PC-9 (cell line): ENCODE measurements at regions not wholly inside any gene's neighbourhood (a gene's known extent, or its start where the extent isn't known, plus 50 kb on each side); places are given as distances from the start of the nearest gene placed in this dataset.

Experiments
- BruUV-seq: library from RNA; stranded (reverse); fragments of 400-500 nt; replicated peaks from 2 replicates; lab custom pipeline; 2021; lab: Mats Ljungman, UMichigan
- CTCF ChIA-PET: fragments of 300-600 bp; sonication (Branson Sonifier 250); formaldehyde crosslinking; loops from one replicate; lab custom pipeline; 2022; ENCODE audit warnings: antibody characterized with exemption; lab: Charles Lee
- POLR2A ChIA-PET: fragments of 300-600 bp; sonication (Branson Sonifier 250); formaldehyde crosslinking; loops from one replicate; lab custom pipeline; 2022; ENCODE audit warnings: antibody characterized with exemption; ENCODE audit not compliant: unreplicated experiment; lab: Charles Lee
- DNase-seq, 2 experiments: peaks; one replicate each; pipeline versions ENCODE4 v3.0.0 to v3.0.0-alpha.2; 2015 to 2022; ENCODE audit warnings: mixed read lengths in 1 of 2
- H2AFZ ChIP-seq: fragments of 200-600 bp; sonication (generic); 2 replicates; pipeline ENCODE4 v1.8.1; 2017; ENCODE audit warnings: antibody characterized with exemption
- H3F3A ChIP-seq: fragments of 200-600 bp; sonication (generic); 2 replicates; pipeline ENCODE4 v1.8.1; 2017; ENCODE audit warnings: antibody characterized with exemption, mild to moderate bottlenecking, low read depth; ENCODE audit not compliant: insufficient read depth
- H3K27ac ChIP-seq: fragments of 200-600 bp; sonication (generic); 2 replicates; pipeline ENCODE4 v1.6.1; 2016; ENCODE audit warnings: mixed run types
- H3K27me3 ChIP-seq: fragments of 200-600 bp; sonication (generic); 2 replicates; pipeline ENCODE4 v1.6.1; 2016; ENCODE audit warnings: low read depth, mixed run types; ENCODE audit not compliant: insufficient read depth
- H3K36me3 ChIP-seq: fragments of 200-600 bp; sonication (generic); 2 replicates; pipeline ENCODE4 v1.6.1; 2016; ENCODE audit warnings: low read depth, mixed run types
- H3K4me1 ChIP-seq: fragments of 200-600 bp; sonication (generic); replicated peaks from 2 replicates; pipeline ENCODE4 v1.6.1; 2016; ENCODE audit warnings: mixed run types; ENCODE audit not compliant: insufficient read depth
- H3K4me2 ChIP-seq: fragments of 200-600 bp; sonication (generic); 2 replicates; pipeline ENCODE4 v1.6.1; 2017; ENCODE audit warnings: mixed run types
- H3K4me3 ChIP-seq: fragments of 200-600 bp; sonication (generic); 2 replicates; pipeline ENCODE4 v1.6.1; 2016; ENCODE audit warnings: mixed run types
- H3K79me2 ChIP-seq: fragments of 200-600 bp; sonication (generic); 2 replicates; pipeline ENCODE4 v1.6.1; 2017; ENCODE audit warnings: low read depth, mixed run types
- H3K9me2 ChIP-seq: fragments of 200-600 bp; sonication (generic); 2 replicates; pipeline ENCODE4 v1.8.1; 2017; ENCODE audit warnings: mild to moderate bottlenecking; ENCODE audit not compliant: insufficient read depth
- H3K9me3 ChIP-seq: fragments of 200-600 bp; sonication (generic); 2 replicates; pipeline ENCODE4 v1.8.1; 2016; ENCODE audit warnings: low read depth; ENCODE audit not compliant: insufficient read depth
- H4K20me1 ChIP-seq: fragments of 200-600 bp; sonication (generic); 2 replicates; pipeline ENCODE4 v1.8.1; 2017; ENCODE audit not compliant: insufficient read depth
- EZH2 ChIP-seq: fragments of 200-600 bp; sonication (generic); IDR thresholded peaks from 2 replicates; pipeline ENCODE4 v1.8.0; 2017; ENCODE audit warnings: antibody characterized with exemption, low read depth
- intact Hi-C: fragments of 100-400 bp; cut with micrococcal nuclease; formaldehyde crosslinking; loops from one replicate; pipeline ENCODE4 v1.10.0; 2022; ENCODE audit not compliant: unreplicated experiment
- TF ChIP-seq, protein P1 (sequence below): fragments of 200-600 bp; sonication (generic); conservative IDR thresholded peaks from 2 replicates; pipeline ENCODE4 v1.6.1; 2017; ENCODE audit warnings: mixed run types, antibody characterized with exemption, mild to moderate bottlenecking, moderate library complexity

DNA sequence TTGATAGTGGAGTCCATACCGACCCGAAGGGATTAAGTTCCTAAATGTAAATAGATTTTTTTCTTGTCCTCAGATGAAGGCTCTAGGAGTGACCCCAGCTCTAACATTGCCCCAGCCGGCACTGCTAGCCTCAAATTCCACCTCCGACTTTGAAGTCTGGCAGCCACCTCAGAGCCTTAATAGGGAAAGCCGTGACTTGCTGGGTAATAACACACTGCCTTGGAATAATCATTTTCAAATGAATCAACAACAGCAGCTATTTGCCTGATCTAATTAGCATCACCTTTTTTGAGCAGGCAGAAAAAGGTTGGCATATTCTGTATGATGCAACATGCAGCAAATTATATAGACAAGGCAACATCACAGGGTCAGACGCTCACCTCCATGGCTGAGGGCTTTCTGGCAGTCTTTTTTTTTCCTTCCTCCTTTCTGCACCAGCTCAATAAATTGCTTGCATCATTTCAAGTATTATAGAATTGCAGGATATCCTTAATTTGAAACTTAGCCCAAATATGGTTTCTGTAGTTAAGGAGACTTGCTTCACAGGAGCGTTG, 276.5 kb upstream of the ATP5MC3 start:
- no peak overlapping the region for H3K27ac ChIP-seq
- peaks cover 21% of the 10 kb centered on the region; the same call in 1 of the 2 replicates for H3K27me3 ChIP-seq
- no peak overlapping the region for H3K4me3 ChIP-seq
- no peaks in the 10 kb centered on the region for H3K9me2 ChIP-seq
- H3F3A ChIP-seq: no peaks in the 10 kb centered on the region
- DNase-seq: no peak
- no peaks in the 10 kb centered on the region; the same call in 1 of the 2 replicates for H3K9me3 ChIP-seq
- intact Hi-C loops: no loop called here
- POLR2A ChIA-PET: no interaction called here
- no peak overlapping the region for H2AFZ ChIP-seq
- no peaks in the 10 kb centered on the region for H3K36me3 ChIP-seq
- BruUV-seq: no TSS peak
- no peak overlapping the region for H3K4me2 ChIP-seq
- TF ChIP-seq, protein P1, sequence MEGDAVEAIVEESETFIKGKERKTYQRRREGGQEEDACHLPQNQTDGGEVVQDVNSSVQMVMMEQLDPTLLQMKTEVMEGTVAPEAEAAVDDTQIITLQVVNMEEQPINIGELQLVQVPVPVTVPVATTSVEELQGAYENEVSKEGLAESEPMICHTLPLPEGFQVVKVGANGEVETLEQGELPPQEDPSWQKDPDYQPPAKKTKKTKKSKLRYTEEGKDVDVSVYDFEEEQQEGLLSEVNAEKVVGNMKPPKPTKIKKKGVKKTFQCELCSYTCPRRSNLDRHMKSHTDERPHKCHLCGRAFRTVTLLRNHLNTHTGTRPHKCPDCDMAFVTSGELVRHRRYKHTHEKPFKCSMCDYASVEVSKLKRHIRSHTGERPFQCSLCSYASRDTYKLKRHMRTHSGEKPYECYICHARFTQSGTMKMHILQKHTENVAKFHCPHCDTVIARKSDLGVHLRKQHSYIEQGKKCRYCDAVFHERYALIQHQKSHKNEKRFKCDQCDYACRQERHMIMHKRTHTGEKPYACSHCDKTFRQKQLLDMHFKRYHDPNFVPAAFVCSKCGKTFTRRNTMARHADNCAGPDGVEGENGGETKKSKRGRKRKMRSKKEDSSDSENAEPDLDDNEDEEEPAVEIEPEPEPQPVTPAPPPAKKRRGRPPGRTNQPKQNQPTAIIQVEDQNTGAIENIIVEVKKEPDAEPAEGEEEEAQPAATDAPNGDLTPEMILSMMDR: no peak
- no peak for TF ChIP-seq EZH2
- no peaks in the 10 kb centered on the region for H3K4me1 ChIP-seq
- no peaks in the 10 kb centered on the region for H3K79me2 ChIP-seq
- H4K20me1 ChIP-seq: no peaks in the 10 kb centered on the region
- CTCF ChIA-PET: no interaction called here

DNA sequence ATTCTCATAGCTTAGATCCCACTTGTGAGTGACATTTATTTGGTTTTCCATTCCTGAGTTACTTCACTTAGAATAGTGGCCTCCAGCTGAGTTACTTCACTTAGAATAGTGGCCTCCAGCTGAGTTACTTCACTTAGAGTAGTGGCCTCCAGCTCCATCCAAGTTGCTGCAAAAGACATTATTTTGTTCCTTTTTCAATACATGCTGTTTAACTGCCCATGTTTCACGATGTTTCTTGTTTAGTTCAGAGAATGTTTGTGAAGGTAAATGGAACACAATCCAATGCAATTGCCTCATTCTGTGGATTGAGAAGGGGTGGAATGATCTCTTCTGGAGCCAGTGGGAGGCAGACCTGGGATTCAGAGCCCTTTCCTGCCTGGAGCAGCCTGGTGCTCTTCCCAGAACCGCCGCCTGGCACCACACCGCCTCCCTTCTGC, 273.5 kb upstream of the ATP5MC3 start:
- Histone ChIP-seq H3K4me1 (no peaks in the 10 kb centered on the region), H3K4me2 (no peak overlapping the region), H3K79me2 (no peaks in the 10 kb centered on the region), H3F3A (no peaks in the 10 kb centered on the region), H3K36me3 (no peaks in the 10 kb centered on the region), H3K4me3 (no peak overlapping the region), H3K27ac (no peak overlapping the region), H3K9me3 (no peaks in the 10 kb centered on the region), H4K20me1 (no peaks in the 10 kb centered on the region), H2AFZ (peak overlapping the region; percentile 4; the same call in 1 of the 2 replicates), H3K9me2 (no peaks in the 10 kb centered on the region), H3K27me3 (peaks cover 20% of the 10 kb centered on the region; the same call in 1 of the 2 replicates)
- DNase-seq: no peak
- no TSS peak for BruUV-seq
- ChIA-PET POLR2A (no interaction called here), CTCF (no interaction called here)
- TF ChIP-seq, protein P1: no peak
- no peak for TF ChIP-seq EZH2
- intact Hi-C loops: no loop called here

DNA sequence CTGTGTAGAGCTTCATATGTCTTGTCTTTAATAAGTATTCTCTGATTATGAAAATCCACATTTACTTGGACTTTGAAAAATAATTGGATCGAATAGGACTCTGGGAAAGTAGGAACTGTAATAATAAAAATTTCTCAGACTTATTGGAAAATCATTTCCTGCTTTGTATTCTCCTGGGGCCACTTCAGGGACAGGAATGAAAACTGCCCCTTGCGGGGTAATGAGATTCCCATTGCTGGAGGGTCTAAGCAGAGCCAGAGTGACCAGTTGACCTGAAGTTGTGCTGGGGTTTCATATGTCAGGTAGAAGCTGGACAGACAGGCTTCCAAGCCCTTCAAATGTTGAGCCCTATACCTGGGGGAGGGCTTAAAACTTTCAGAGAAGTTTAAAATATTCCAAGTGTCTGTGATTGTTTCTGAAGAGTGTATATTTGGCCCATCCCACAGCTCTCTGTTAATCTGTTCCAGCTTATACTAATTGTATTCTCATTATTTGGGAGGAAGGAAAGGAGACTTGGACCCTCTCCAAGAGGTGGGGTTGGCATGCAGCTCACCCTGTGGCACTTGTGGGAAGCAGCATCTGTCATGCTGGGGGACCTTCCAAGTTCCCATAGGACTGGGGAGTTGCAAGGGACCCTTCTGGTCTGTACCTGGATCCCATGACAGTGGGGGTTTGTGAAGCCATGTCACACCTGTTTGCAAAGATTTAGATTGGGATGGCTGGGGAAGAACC, 268.7 kb upstream of the ATP5MC3 start:
- Histone ChIP-seq H3K27me3 (0 out of 2 replicates have a peak, but pooled peaks cover 6% of the 10 kb centered on the region), H2AFZ (no peak overlapping the region), H3F3A (no peaks in the 10 kb centered on the region), H3K36me3 (no peaks in the 10 kb centered on the region), H3K4me1 (no peaks in the 10 kb centered on the region), H3K9me3 (no peaks in the 10 kb centered on the region), H4K20me1 (no peaks in the 10 kb centered on the region), H3K4me3 (no peak overlapping the region), H3K79me2 (no peaks in the 10 kb centered on the region), H3K4me2 (no peak overlapping the region), H3K9me2 (no peaks in the 10 kb centered on the region), H3K27ac (no peak overlapping the region)
- POLR2A ChIA-PET: no interaction called here
- no TSS peak for BruUV-seq
- no peak for DNase-seq
- CTCF ChIA-PET: no interaction called here
- intact Hi-C loops: no loop called here
- TF ChIP-seq, protein P1: no peak
- no peak for TF ChIP-seq EZH2
